NK-92 treated with Interleukin-12 subunit alpha and Interleukin-12 subunit beta, amount 100 ng/mL, for 24 hours (cell line): ENCODE measurements at regions not wholly inside any gene's neighbourhood (a gene's known extent, or its start where the extent isn't known, plus 50 kb on each side); places are given as distances from the start of the nearest gene placed in this dataset.

Source experiments
- DNase-seq: peaks from one replicate; lab custom pipeline; 2025; lab: John Stamatoyannopoulos, UW

- DNase-seq, result no peak
These were observed 72.3 kb upstream of the LHX1 start for GRCh38 chr17:36864827-36865430.

GRCh38 chr17:36867716-36868341, 69.4 kb upstream of the LHX1 start:
- no peak for DNase-seq

- no peak for DNase-seq
These were observed 68.5 kb upstream of the LHX1 start for GRCh38 chr17:36868777-36869176.

DNA sequence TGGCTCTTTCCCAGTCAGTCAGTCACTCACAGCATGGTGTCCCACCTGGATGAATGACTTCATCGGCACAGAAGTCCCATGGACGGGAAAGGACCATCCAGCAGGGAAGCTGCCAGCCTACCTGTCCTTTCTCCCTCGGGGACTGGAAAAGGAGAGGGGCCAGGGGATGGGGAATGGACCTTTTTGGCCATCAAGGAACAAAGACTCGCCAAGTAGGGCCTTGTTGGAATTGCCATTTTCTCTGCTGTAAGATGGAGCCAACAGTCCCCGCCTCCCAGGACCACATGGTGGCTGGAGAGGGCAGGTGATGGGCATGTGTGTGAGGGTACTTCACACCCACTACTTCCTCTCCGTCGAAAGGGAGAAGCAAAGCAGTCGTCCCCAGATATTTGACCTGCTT, 67.8 kb upstream of the LHX1 start:
- no peak for DNase-seq

GRCh38 chr17:36869856-36870719, 67.2 kb upstream of the LHX1 start:
- no peak for DNase-seq

GRCh38 chr17:36870720-36870999, 66.6 kb upstream of the LHX1 start:
- DNase-seq, result no peak

GRCh38 chr17:36875698-36876293, 61.5 kb upstream of the LHX1 start:
- no peak for DNase-seq

- no peak for DNase-seq
These were observed 60.3 kb upstream of the LHX1 start for GRCh38 chr17:36876966-36877365.

DNA sequence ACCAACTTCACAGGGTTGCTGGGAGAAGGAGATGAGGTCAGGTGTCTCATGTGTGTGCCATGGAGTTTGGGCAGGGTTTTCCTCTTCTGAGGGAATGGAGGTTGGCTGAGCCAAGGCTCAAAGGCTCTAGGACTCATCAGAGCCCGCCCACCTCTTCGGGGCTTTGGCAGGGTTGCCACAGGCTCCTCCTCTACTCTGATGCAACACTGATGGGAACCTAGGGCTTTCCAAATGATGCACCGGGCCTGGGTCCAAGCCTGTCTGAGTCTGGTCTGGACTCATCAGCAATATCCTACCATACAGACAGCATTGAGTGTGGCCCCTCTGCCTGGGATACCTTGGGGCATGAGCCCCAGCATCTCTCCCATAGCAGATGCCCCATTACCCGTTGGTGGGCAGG, 59.5 kb upstream of the LHX1 start:
- DNase-seq, result no peak

- no peak for DNase-seq
These were observed 59.1 kb upstream of the LHX1 start for GRCh38 chr17:36878216-36878615.

GRCh38 chr17:36879027-36879426, 58.2 kb upstream of the LHX1 start:
- DNase-seq, result no peak

- DNase-seq, result no peak
These were observed 57.6 kb upstream of the LHX1 start for GRCh38 chr17:36879624-36880131.

GRCh38 chr17:36880268-36880905, 56.9 kb upstream of the LHX1 start:
- no peak for DNase-seq

DNA sequence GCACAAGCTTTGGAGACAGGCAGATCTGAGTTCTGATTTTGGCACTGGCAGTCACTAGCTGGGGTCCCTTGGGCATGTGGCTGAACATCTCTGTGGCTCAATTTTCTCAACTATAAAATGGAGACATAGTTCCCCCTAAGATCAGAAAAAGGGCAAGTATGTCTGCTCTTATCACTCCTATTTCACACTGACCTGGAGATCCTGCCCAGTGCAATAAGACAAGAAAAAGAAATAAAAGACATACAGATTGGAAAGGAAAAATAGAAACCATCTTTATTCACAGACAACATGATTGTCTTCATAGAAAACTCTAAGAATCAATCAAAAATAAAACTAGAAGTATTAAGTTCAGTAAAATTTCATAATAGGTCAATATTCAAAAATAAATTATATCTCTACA, 56.0 kb upstream of the LHX1 start:
- no peak for DNase-seq

- DNase-seq, result no peak
These were observed 52.7 kb upstream of the LHX1 start for GRCh38 chr17:36884495-36885152.

DNA sequence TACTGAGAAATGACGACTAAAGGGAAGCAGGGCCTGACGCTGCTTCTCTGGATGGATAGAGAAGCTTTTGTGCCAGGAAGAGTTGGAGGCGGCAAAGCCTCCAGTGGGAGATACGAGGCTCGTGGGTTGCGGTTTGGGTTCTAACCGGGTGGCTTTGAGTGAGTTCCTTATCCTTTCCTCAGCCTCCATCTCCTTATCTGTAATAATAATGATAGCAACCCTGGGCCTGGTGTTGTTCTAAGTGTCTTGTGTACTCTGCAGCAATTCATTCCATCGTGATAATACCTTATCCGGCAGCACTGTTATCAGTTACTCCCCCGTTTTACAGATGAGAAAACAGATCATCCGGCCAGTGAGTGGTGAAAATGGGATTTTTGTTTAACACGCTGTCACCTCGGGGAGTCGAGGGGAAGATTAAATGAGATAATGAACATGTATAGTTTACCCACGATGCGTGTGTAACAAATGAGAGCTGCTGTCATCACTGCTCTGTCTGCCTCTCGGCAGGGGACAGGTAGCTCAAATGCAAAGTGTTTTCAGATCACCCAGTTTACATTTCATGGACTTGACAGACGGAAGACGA, 52.0 kb upstream of the LHX1 start:
- DNase-seq, result no peak

- no peak for DNase-seq
These were observed 51.4 kb upstream of the LHX1 start for GRCh38 chr17:36885771-36886377.
